GM19372 (cell line): ENCODE measurements at regions not wholly inside any gene's neighbourhood (a gene's known extent, or its start where the extent isn't known, plus 50 kb on each side); places are given as distances from the start of the nearest gene placed in this dataset.

Experiments used
- ATAC-seq: cut with Tn5 transposase; IDR thresholded peaks from one replicate; pipeline ENCODE4 v1.9.1; 2021; ENCODE audit warnings: mild to moderate bottlenecking, low read depth, moderate library complexity; ENCODE audit not compliant: unreplicated experiment

DNA sequence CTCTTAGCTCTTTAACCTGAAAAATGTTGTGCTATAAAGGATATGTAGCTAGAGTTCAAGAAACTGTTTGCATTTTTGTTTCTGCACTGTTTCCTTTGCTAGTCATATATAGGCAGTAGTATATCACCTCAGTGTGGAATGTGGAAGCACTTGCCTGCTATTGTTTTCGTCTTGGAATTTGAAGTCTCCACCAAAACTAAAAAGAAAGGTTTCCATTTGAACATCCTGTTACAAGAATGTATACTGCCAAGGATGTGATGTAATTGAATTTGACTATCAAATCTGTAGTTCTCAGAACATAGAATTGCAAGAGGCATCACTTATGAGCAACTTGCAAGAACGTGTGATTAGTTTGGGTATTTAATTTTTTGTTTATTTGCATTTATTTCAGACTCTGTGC, 51.1 kb upstream of the MEOX2 start:
- ATAC-seq = no peak
